GM18868 (cell line): ENCODE measurements at regions not wholly inside any gene's neighbourhood (a gene's known extent, or its start where the extent isn't known, plus 50 kb on each side); places are given as distances from the start of the nearest gene placed in this dataset.
"Not testable (repeated sequence)": the region's sequence is repeated elsewhere in the genome, so short reads cannot be mapped to it uniquely, and the experiment has no call there.

Source experiments
- ATAC-seq: cut with Tn5 transposase; IDR thresholded peaks from one replicate; pipeline ENCODE4 v1.9.1; 2021; ENCODE audit warnings: mild to moderate bottlenecking, moderate library complexity; ENCODE audit not compliant: unreplicated experiment

GRCh38 chr3:186454881-186455703, 89.1 kb downstream of the CRYGS start:
- no peak for ATAC-seq

DNA sequence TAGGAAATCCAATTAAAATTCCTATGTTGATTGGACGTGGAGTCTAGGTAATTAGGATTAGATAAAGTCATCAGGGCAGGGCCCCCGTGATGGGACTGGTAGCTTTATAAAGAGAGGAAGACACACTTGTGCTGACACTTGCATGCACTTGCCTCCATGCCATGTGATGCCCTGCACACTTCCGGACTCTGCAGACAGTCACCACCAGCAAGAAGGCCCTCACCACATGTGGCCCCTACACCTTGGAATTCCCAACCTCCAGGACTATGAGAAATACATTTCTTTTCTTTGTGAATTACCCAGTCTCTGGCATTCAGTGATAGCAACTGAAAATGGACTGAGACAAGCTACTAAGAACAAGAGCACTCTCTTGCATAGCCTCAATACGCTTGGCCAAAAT, 90.6 kb downstream of the CRYGS start:
- ATAC-seq = no peak

- no peak for ATAC-seq
Observed at GRCh38 chr3:186452517-186452916, 90.5 kb upstream of the DGKG start.

DNA sequence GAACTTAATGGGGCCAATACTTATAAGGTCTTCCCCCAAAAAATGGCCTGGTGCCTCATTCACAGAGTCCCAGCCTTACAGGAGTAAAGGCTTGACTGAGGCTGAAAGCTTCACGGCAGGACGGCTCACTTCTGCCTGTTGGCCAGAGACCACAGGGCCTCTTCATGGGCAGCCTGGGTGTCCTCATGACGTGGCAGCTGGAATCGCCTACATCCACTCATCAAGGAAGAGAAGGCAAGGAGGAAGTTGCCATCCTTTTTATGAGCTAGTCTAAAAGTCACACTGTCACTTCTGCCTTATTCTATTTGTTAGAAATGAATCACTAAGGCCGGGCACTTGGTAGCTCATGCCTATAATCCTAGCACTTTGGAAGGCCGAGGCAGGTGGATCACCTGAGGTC, 89.3 kb upstream of the DGKG start:
- ATAC-seq = no peak

- no peak for ATAC-seq
Observed at GRCh38 chr3:186444974-186445373, 82.9 kb upstream of the DGKG start.

DNA sequence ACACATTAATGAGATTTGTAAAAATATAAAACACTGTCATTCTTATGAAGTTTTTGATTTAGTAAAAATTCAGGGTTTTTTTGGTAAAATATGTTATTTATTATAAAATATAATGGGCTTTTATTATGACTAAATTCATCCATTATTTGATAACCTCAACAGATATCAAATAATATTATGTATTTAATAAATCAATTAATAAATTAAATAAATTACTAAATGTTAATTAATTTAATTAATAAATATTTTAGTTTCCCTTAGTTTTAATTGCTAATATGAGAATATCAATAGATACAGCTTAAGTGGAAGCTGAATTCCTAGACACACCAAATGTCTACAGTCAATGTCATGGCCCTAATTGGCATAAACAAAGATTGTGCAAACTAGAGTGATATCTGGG, 82.3 kb upstream of the DGKG start:
- no peak for ATAC-seq

DNA sequence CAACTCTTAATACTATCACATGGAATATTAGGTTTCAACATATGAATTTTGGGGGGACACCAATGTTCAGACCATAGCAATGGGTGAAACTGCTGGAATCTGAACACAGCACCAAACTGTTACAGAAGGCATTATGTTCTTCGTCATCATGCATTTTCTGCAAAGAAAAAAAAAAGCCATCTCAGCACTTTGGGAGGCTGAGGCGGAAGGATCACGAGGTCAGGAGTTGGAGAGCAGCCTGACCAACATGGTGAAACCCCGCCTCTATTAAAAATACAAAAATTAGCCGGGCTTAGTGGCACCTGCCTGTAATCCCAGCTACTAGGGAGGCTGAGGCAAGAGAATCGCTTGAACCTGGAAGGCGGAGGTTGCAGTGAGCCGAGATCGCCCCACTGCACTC, 80.9 kb upstream of the DGKG start:
- not testable (repeated sequence) for ATAC-seq

GRCh38 chr3:186442162-186442561, 80.1 kb upstream of the DGKG start:
- ATAC-seq = no peak

DNA sequence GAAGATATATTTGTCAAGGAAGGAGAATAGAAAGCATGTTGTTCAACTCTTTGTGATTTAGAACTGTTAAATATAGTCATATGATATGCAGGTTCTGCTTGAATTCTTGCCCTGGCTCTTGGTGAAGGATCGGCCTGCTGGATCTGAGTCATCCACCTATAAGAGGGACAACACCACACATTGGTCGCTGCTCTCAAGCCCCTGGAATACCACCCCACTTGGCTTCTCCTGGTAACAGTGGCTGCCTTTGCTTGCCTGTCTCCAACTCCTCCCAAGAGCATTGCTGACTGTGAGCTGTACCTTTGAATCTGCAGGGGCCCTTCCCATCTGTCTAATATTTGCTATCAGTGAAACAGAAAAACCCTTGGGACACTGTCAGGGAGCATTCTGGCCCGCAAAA, 78.9 kb upstream of the DGKG start:
- ATAC-seq = no peak

GRCh38 chr3:186439725-186440124, 77.7 kb upstream of the DGKG start:
- no peak for ATAC-seq

- not testable (repeated sequence) for ATAC-seq
Observed at GRCh38 chr3:186435332-186435731, 73.3 kb upstream of the DGKG start.

DNA sequence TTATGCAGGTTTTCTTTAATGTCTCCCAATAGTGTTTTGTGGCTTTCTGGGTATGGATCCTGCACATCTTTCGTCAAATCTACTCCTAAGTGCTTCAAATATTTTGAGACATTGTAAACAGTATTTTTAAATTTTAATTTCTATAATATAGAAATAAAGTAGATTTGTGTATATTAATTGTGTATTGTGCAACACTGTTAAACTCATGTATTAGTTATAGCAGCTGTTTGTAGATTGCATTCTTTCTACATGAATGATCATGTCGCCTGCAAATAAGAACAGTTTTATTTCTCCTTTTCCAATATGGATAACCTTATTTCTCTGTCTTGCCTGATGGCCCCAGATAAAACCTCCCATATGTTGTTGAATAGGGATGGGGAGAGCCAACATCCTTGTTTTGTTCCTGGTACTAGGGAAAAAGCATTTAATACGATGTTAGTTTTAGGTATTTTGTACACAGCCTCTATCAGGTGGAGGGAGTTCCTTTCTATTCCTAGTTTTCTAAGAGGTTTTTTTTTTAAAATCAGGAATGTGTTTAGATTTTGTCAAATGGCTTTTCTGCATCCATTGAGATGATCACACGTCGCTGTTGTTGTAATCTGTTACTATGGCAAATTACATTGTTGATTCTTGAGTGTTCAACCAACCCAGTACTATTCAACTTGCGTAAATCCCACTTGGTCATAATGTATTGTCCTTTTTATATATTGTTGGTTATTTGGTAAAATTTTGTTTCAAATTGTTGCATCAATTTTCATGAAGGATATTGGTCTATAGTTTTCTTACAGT, 71.1 kb upstream of the DGKG start:
- no peak for ATAC-seq

- ATAC-seq = no peak
Observed at GRCh38 chr3:186432189-186432588, 70.2 kb upstream of the DGKG start.

DNA sequence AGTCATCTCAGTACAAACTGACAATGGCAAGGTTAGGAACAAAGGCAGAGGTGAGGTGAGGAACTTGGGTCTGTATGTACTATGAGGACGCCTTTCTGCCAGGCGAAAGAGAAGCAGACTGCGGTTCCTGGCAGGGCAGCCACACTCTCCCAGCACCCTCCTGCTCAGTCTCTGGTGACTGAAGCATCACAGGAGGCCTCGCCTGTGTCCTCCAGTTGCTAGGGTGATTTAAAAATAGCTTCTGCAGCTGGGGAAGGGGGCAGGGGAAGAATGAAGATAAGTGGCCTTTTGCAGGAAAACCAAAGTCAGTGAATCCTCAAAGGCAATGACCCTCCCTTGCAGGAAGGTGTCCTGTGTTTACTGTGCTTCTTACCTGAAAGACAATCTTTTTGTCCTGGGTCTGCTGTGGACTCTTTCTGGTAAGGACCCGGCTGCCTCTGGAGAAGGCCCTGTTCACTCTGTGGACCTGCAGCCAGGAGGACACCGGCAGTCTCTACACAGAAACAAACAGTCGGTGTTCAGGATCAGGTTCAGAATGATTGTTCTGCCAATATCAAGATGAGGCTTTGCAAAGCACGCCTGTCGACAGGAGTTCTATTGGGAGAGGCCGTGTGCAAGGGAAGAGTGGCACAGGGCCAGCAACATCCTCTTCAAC, 65.7 kb upstream of the DGKG start:
- ATAC-seq = no peak

DNA sequence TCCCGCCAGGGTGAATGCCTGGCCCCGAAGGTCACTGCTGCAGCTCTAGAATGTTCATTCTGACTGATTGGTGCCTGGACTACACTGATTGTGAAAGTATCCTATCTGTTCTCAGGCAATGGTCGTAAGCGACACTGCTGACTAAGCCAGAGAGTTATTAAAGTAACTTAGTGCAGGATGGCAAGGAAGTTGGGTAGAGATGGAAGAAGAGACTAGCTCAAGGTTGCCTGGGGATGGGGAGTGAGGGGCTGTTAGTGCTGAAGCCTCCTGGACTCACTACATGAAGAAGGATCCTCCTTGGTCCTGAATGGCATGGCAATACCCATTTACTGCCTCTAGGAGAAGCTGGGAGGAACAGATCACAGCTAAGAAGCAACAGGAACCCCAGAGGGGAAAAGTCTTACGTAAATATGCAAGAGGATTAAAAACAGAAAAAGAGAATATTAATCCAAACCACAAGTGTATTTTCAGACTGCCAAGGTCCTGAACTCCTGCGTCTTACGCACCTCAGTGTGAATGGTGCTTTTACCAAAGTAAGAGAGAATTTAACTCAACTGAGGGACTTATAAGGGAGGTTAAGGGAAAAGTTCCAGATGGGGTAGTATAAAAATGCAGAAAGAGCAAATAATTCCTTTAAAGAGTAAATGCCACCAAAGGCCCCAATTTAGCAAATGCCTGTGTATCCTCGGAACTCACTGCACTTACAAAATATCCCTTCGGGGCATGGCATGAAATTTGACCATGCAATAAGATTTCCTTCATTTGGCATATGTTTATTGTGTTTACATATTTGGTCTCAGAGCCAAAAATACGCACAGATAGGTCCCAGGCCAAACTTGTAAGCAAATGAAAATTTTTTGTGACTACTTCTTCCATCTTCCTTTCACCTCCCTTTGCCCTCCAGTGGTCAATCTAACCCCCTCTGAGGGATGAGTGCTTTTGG, 64.0 kb upstream of the DGKG start:
- no peak for ATAC-seq

- ATAC-seq = no peak
Observed at GRCh38 chr3:186421946-186422345, 59.9 kb upstream of the DGKG start.

DNA sequence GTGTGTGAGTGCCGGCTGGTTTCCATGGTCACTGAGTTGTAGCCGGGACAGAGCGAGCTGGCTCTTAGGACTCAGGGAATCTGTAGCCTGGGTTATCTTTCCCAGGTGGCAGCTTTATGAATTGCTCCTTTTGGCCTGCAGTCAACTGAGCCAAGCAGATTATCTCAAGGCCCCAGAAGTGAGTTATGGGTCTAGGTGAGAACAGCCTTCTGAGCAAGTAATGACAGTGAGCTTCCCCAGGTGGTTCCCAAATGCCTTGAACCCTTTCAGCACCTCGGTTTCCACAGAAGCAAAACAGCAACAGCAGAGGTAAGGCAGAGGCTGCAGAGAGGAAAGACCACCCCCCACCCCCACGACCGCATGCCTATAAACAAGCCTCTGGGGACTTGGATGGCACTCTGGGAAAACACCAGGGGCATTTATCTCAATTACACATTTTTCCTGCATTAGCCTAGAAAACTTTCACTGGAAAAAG, 56.7 kb upstream of the DGKG start:
- no peak for ATAC-seq

DNA sequence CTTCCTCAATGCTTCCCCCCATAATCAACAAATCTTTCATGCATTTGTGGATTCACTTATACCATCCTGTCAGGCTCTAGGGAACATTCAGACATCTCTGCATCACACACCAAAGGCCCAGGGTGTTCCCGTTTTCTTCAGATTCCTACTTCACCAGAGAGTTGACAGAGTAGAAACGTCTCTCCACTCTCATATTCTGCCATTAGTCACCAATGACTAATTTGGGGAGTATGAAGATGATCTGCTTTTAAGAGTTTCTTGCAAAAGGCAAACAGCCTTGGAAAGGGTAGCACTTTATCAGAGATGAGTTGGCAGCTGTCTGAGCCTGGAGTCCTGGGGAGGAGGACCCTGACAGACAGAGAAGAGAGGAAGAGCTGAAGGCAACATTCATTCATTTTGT, 55.8 kb upstream of the DGKG start:
- ATAC-seq = no peak

GRCh38 chr3:186414735-186415419, 52.8 kb upstream of the DGKG start:
- no peak for ATAC-seq
